ENCODE measurements at regions not wholly inside any gene's neighbourhood (a gene's known extent, or its start where the extent isn't known, plus 50 kb on each side); places are given as distances from the start of the nearest gene placed in this dataset.
A peak's percentile ranks its signal among the peaks of the same experiment; 100 is the strongest.

GRCh38 chr11:128045094-128045725 is 542.1 kb downstream of the ETS1 start:
- Mint-ChIP-seq H3K27ac (no peak overlapping the region), H3K9me3 (peaks cover 12% of the 10 kb centered on the region), H3K4me1 (peaks cover 5% of the 10 kb centered on the region), H3K36me3 (ENCODE audit: low read depth) (no peaks in the 10 kb centered on the region), H3K4me3 (no peak overlapping the region), H3K27me3 (ENCODE audit: insufficient read depth) (no peaks in the 10 kb centered on the region)
- DNase-seq, result no peak
- TF ChIP-seq CTCF (conservative IDR thresholded peaks at IDR 0.05), result no peak
- 82 to 89% methylated on average over 1 to 4 of the region's 4 CpGs for WGBS, 2 experiments (ENCODE audit: insufficient coverage in 1 of 2, insufficient read length in 1 of 2)
- no peaks in the 10 kb centered on the region for H3K36me3 ChIP-seq (ENCODE audit: control insufficient read depth, insufficient read depth, low read length)
- no peak overlapping the region for H3K9ac ChIP-seq (ENCODE audit: extremely low read depth, low read length, poor library complexity, severe bottlenecking)
- no peaks in the 10 kb centered on the region for H3K4me1 ChIP-seq (ENCODE audit: control insufficient read depth, insufficient read depth, low read length)
- no peaks in the 10 kb centered on the region for H3K27me3 ChIP-seq (ENCODE audit: control insufficient read depth, insufficient read depth, low read length, poor library complexity, severe bottlenecking)
- H3K27ac ChIP-seq (ENCODE audit: low read depth, low read length), result no peak overlapping the region
- peaks cover 23% of the 10 kb centered on the region for H3K9me3 ChIP-seq (ENCODE audit: control insufficient read depth, low read length)
- peak overlapping the region; percentile 33 for H3K4me3 ChIP-seq (ENCODE audit: low read length)

GRCh38 chr11:128042290-128042751 is 545.0 kb downstream of the ETS1 start:
- Mint-ChIP-seq H3K4me3 (no peak overlapping the region), H3K4me1 (peaks cover 5% of the 10 kb centered on the region), H3K36me3 (ENCODE audit: low read depth) (no peaks in the 10 kb centered on the region), H3K27me3 (ENCODE audit: insufficient read depth) (no peaks in the 10 kb centered on the region), H3K9me3 (peaks cover 12% of the 10 kb centered on the region), H3K27ac (no peak overlapping the region)
- Histone ChIP-seq H3K4me1 (ENCODE audit: control insufficient read depth, insufficient read depth, low read length) (no peaks in the 10 kb centered on the region), H3K4me3 (ENCODE audit: low read length) (no peak overlapping the region), H3K36me3 (ENCODE audit: control insufficient read depth, insufficient read depth, low read length) (no peaks in the 10 kb centered on the region), H3K27ac (ENCODE audit: low read depth, low read length) (peak overlapping the region; percentile 42), H3K9me3 (ENCODE audit: control insufficient read depth, low read length) (peaks cover 23% of the 10 kb centered on the region), H3K9ac (ENCODE audit: extremely low read depth, low read length, poor library complexity, severe bottlenecking) (no peak overlapping the region), H3K27me3 (ENCODE audit: control insufficient read depth, insufficient read depth, low read length, poor library complexity, severe bottlenecking) (no peaks in the 10 kb centered on the region)
- 83% methylated on average over 1 to 3 of the region's 3 CpGs for WGBS, 2 experiments (ENCODE audit: insufficient coverage in 1 of 2, insufficient read length in 1 of 2)
- no peak for DNase-seq
- no peak for TF ChIP-seq CTCF (conservative IDR thresholded peaks at IDR 0.05)

GRCh38 chr11:128040603-128041002 is 546.8 kb downstream of the ETS1 start:
- WGBS, 2 experiments (ENCODE audit: insufficient coverage in 1 of 2, insufficient read length in 1 of 2), result 95 to 100% methylated on average over 1 to 3 of the region's 3 CpGs
- Mint-ChIP-seq H3K9me3 (peaks cover 12% of the 10 kb centered on the region), H3K4me1 (peaks cover 5% of the 10 kb centered on the region), H3K27me3 (ENCODE audit: insufficient read depth) (no peaks in the 10 kb centered on the region), H3K4me3 (no peak overlapping the region), H3K27ac (no peak overlapping the region), H3K36me3 (ENCODE audit: low read depth) (no peaks in the 10 kb centered on the region)
- H3K36me3 ChIP-seq (ENCODE audit: control insufficient read depth, insufficient read depth, low read length), result no peaks in the 10 kb centered on the region
- H3K4me1 ChIP-seq (ENCODE audit: control insufficient read depth, insufficient read depth, low read length), result no peaks in the 10 kb centered on the region
- DNase-seq, result no peak
- H3K27ac ChIP-seq (ENCODE audit: low read depth, low read length), result no peak overlapping the region
- no peak overlapping the region for H3K4me3 ChIP-seq (ENCODE audit: low read length)
- no peaks in the 10 kb centered on the region for H3K27me3 ChIP-seq (ENCODE audit: control insufficient read depth, insufficient read depth, low read length, poor library complexity, severe bottlenecking)
- no peak overlapping the region for H3K9ac ChIP-seq (ENCODE audit: extremely low read depth, low read length, poor library complexity, severe bottlenecking)
- TF ChIP-seq CTCF (conservative IDR thresholded peaks at IDR 0.05), result no peak
- H3K9me3 ChIP-seq (ENCODE audit: control insufficient read depth, low read length), result peaks cover 22% of the 10 kb centered on the region
